Right lobe of liver (tissue), 6 donors: ENCODE measurements at regions not wholly inside any gene's neighbourhood (a gene's known extent, or its start where the extent isn't known, plus 50 kb on each side); places are given as distances from the start of the nearest gene placed in this dataset.
"Not testable (repeated sequence)": the region's sequence is repeated elsewhere in the genome, so short reads cannot be mapped to it uniquely, and the experiment has no call there.

Source experiments
- ATAC-seq, 4 donors: fragments of 200-7000 bp; cut with Tn5 transposase; one replicate each; pipeline ENCODE4 v1.9.1; 2020; ENCODE audit warnings: mild to moderate bottlenecking in 4 of 4, moderate library complexity in 4 of 4
- DNase-seq, 3 donors: peaks; one replicate each; pipeline ENCODE4 v3.0.0-alpha.2; 2020
- H3K27ac ChIP-seq, 3 donors: fragments of 200-600 bp; one replicate each; pipeline ENCODE4 v1.8.0; 2022
- H3K27me3 ChIP-seq, 2 donors: fragments of 200-600 bp; one replicate each; pipeline ENCODE4 v1.8.0; 2022
- H3K36me3 ChIP-seq, 4 donors: fragments of 200-600 bp; sonication (generic) in 1 of 4; one replicate each; pipeline versions ENCODE4 v1.5.1 to v1.8.0; 2017 to 2022; ENCODE audit warnings: control low read depth in 1 of 4
- H3K4me1 ChIP-seq, 4 donors: fragments of 200-600 bp; sonication (generic) in 1 of 4; one replicate each; pipeline versions ENCODE4 v1.5.1 to v1.8.0; 2017 to 2022; ENCODE audit warnings: control low read depth in 1 of 4
- H3K4me3 ChIP-seq, 3 donors: fragments of 200-600 bp; one replicate each; pipeline ENCODE4 v1.8.0; 2022
- H3K9me3 ChIP-seq, 4 donors: fragments of 200-600 bp; sonication (generic) in 1 of 4; one replicate each; pipeline versions ENCODE4 v1.5.1 to v1.8.0; 2017 to 2022; ENCODE audit warnings: control low read depth in 1 of 4
- CTCF ChIP-seq, 4 donors: fragments of 200-600 bp in 3 of 4; fragments of 450-650 bp in 1 of 4; IDR thresholded peaks; one replicate each; pipeline versions ENCODE4 v1.5.1 to v1.8.0; 2016 to 2022; ENCODE audit warnings: antibody characterized with exemption in 4 of 4, mild to moderate bottlenecking in 2 of 4
- POLR2A ChIP-seq: fragments of 450-650 bp; IDR thresholded peaks from one replicate; pipeline ENCODE4 v1.6.1; 2017; ENCODE audit warnings: antibody characterized with exemption, mild to moderate bottlenecking
- WGBS: methylation state at CpG from one replicate; pipeline ENCODE4 v1.1.6; 2018; ENCODE audit warnings: low coverage, low lambda C conversion rate; ENCODE audit not compliant: insufficient coverage; ENCODE audit errors: missing lambda C conversion rate; 5-methylcytosine and 5-hydroxymethylcytosine counted together
- intact Hi-C, 2 donors: fragments of 100-400 bp; cut with DNase I; formaldehyde crosslinking; loops; one replicate each; pipeline versions ENCODE4 v1.11.2 to v1.14.1; 2022
- donor health status: DM: no; HTN: yes; CAD: no.
- donor health status: DM: no; HTN: no; CAD: no.
- donor health status: DM: no; HTN: no; CAD: no.
- donor health status: DM: no; HTN: yes; CAD: no.
- donor health status: DM: no; HTN: yes; CAD: no.

GRCh38 chr2:144111437-144111836 is 408.5 kb downstream of the ZEB2 start:
- H3K4me3 ChIP-seq = no peak overlapping the region
- DNase-seq (no peak), ATAC-seq (no peak)
- H3K27me3 ChIP-seq = no peaks in the 10 kb centered on the region
- H3K36me3 ChIP-seq = no peaks in the 10 kb centered on the region
- no peaks in the 10 kb centered on the region for H3K4me1 ChIP-seq
- intact Hi-C loops = no loop called here
- H3K27ac ChIP-seq = no peak overlapping the region
- H3K9me3 ChIP-seq = no peaks in the 10 kb centered on the region
- WGBS = 97% methylated on average over 2 of the region's 2 CpGs
- TF ChIP-seq CTCF (IDR thresholded peaks at IDR 0.05) (no peak), POLR2A (no peak)

- H3K4me1 ChIP-seq = not testable (repeated sequence)
These were observed 413.8 kb downstream of the ZEB2 start for GRCh38 chr2:144106104-144106503.

DNA sequence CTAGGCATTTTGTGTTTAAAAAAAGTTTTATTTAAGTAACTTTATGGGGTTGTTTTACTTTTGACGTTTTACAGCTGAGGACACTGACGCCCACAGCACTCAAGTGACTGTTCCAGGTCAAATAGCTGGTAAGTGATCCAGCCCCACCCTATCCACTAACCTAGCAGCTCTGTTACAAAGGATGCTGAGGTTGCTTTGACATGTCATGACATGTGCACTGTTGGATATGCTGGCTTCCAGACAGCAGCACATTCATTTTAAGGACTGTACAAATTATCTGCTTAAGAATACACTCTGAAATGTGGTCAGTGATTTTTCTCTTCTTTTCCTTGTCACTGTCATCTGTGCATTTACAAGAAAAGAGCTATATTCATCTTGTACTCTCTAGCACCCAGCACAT is 417.5 kb downstream of the ZEB2 start:
- TF ChIP-seq CTCF (IDR thresholded peaks at IDR 0.05) = no peak
- no peak for TF ChIP-seq POLR2A
- H3K4me3 ChIP-seq = no peak overlapping the region
- 75% methylated on average over 2 of the region's 2 CpGs for whole genome bisulfite sequencing

More at GRCh38 chr2:144106104-144106503, 413.8 kb downstream of the ZEB2 start:
- H3K4me3 ChIP-seq, H3K27me3 ChIP-seq, DNase-seq, ATAC-seq, intact Hi-C loops, H3K27ac ChIP-seq, H3K36me3 ChIP-seq, H3K9me3 ChIP-seq: not testable (repeated sequence)
- WGBS = 86% methylated on average over 2 of the region's 3 CpGs

GRCh38 chr2:144099780-144100377 is 420.0 kb downstream of the ZEB2 start:
- WGBS = 66% methylated on average over 6 of the region's 6 CpGs
- Histone ChIP-seq H3K27me3 (no peaks in the 10 kb centered on the region), H3K27ac (no peak overlapping the region), H3K36me3 (no peaks in the 10 kb centered on the region), H3K9me3 (no peaks in the 10 kb centered on the region), H3K4me1 (no peaks in the 10 kb centered on the region), H3K4me3 (no peak overlapping the region)
- TF ChIP-seq CTCF (IDR thresholded peaks at IDR 0.05) = no peak
- TF ChIP-seq POLR2A = no peak
- ATAC-seq (no peak), DNase-seq (no peak)
- intact Hi-C loops = no loop called here

More for the DNA sequence above, 417.5 kb downstream of the ZEB2 start:
- ATAC-seq = no peak
- no peaks in the 10 kb centered on the region for H3K4me1 ChIP-seq
- no peak for DNase-seq
- no peaks in the 10 kb centered on the region for H3K9me3 ChIP-seq
- no peak overlapping the region for H3K27ac ChIP-seq
- intact Hi-C loops = no loop called here
- no peaks in the 10 kb centered on the region for H3K36me3 ChIP-seq
- no peaks in the 10 kb centered on the region for H3K27me3 ChIP-seq

DNA sequence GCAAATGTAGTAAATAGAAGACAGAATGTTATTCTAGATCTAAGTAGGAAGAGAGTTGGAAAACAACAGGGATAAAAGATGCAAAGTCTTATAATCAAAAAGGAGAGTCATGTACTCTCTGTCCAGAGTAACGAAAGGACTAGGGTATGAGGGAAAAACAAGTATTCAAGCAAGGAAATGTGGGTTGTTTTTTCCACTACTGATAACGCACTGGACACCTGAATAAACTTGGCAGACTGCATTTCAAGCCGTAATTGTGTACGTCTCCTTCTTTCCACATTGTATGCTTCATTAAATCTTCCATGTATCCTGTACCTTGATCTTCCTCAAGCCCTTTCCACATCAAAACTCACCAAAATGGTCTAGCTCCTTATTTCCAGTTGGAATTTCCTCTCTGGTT is 420.6 kb downstream of the ZEB2 start:
- Histone ChIP-seq H3K9me3 (no peaks in the 10 kb centered on the region), H3K4me1 (no peaks in the 10 kb centered on the region), H3K4me3 (no peak overlapping the region), H3K27ac (no peak overlapping the region), H3K36me3 (no peaks in the 10 kb centered on the region), H3K27me3 (no peaks in the 10 kb centered on the region)
- ATAC-seq = no peak
- no peak for DNase-seq
- TF ChIP-seq CTCF (IDR thresholded peaks at IDR 0.05) (no peak), POLR2A (no peak)
- intact Hi-C loops = no loop called here
- WGBS = 69% methylated on average over 3 of the region's 4 CpGs
